GM23338 (cell line): ENCODE measurements at regions not wholly inside any gene's neighbourhood (a gene's known extent, or its start where the extent isn't known, plus 50 kb on each side); places are given as distances from the start of the nearest gene placed in this dataset.
"Not testable (repeated sequence)": the region's sequence is repeated elsewhere in the genome, so short reads cannot be mapped to it uniquely, and the experiment has no call there.

Source experiments
- ATAC-seq: fragments of 200-7000 bp; cut with Tn5 transposase; 3 replicates; pipeline ENCODE4 v1.9.1; 2020
- DNase-seq: peaks from one replicate; pipeline ENCODE4 v3.0.0-alpha.2; 2015; ENCODE audit warnings: low spot score
- H2AFZ ChIP-seq: fragments of 200-600 bp; sonication (generic); 2 replicates; pipeline ENCODE4 v1.8.0; 2016; ENCODE audit warnings: antibody characterized with exemption, mild to moderate bottlenecking, moderate library complexity
- H3F3A ChIP-seq: fragments of 200-600 bp; sonication (generic); replicated peaks from 2 replicates; pipeline ENCODE4 v1.8.0; 2017; ENCODE audit warnings: antibody characterized with exemption, mixed run types, low read depth
- H3K27ac ChIP-seq: fragments of 200-600 bp; sonication (generic); 2 replicates; pipeline ENCODE4 v1.6.1; 2016; ENCODE audit warnings: low read depth
- H3K27me3 ChIP-seq: fragments of 200-600 bp; sonication (generic); 2 replicates; pipeline ENCODE4 v1.8.0; 2016; ENCODE audit warnings: mild to moderate bottlenecking, mixed run types, moderate library complexity; ENCODE audit not compliant: insufficient read depth
- H3K36me3 ChIP-seq: fragments of 200-600 bp; sonication (generic); 2 replicates; pipeline ENCODE4 v1.8.0; 2016; ENCODE audit warnings: mild to moderate bottlenecking; ENCODE audit not compliant: insufficient read depth
- H3K4me1 ChIP-seq: fragments of 200-600 bp; sonication (generic); 2 replicates; pipeline ENCODE4 v1.8.0; 2016; ENCODE audit warnings: mild to moderate bottlenecking, moderate library complexity; ENCODE audit not compliant: insufficient read depth
- H3K4me2 ChIP-seq: fragments of 200-600 bp; sonication (generic); 2 replicates; pipeline ENCODE4 v1.7.1; 2017; ENCODE audit warnings: mixed run types
- H3K4me3 ChIP-seq: fragments of 200-600 bp; sonication (generic); 2 replicates; pipeline ENCODE4 v1.6.1; 2016; ENCODE audit warnings: mixed run types
- H3K79me2 ChIP-seq: fragments of 200-600 bp; sonication (generic); replicated peaks from 2 replicates; pipeline ENCODE4 v1.8.0; 2017; ENCODE audit warnings: mild to moderate bottlenecking; ENCODE audit not compliant: insufficient read depth
- H3K9me2 ChIP-seq: fragments of 200-600 bp; sonication (generic); 2 replicates; pipeline ENCODE4 v1.8.0; 2017; ENCODE audit not compliant: insufficient read depth
- H4K20me1 ChIP-seq: fragments of 200-600 bp; sonication (generic); replicated peaks from 2 replicates; pipeline ENCODE4 v1.8.0; 2017; ENCODE audit warnings: mild to moderate bottlenecking; ENCODE audit not compliant: insufficient read depth
- H3K27ac Mint-ChIP-seq: 2 replicates; pipeline ENCODE4 v1.8.0; 2020; ENCODE audit warnings: inconsistent platforms, mild to moderate bottlenecking, moderate library complexity, mixed read lengths
- H3K27me3 Mint-ChIP-seq: 3 replicates; pipeline ENCODE4 v1.8.0; 2022; ENCODE audit warnings: low read depth, mild to moderate bottlenecking, moderate library complexity, mixed read lengths, inconsistent platforms; ENCODE audit not compliant: insufficient read depth, poor library complexity
- H3K36me3 Mint-ChIP-seq: 3 replicates; pipeline ENCODE4 v1.8.0; 2021; ENCODE audit warnings: low read depth, mild to moderate bottlenecking, inconsistent platforms, moderate library complexity, mixed read lengths
- H3K4me1 Mint-ChIP-seq: 3 replicates; pipeline ENCODE4 v1.8.0; 2020; ENCODE audit warnings: mild to moderate bottlenecking, inconsistent platforms, mixed read lengths
- H3K4me3 Mint-ChIP-seq: 3 replicates; pipeline ENCODE4 v1.8.0; 2021; ENCODE audit warnings: moderate library complexity, mild to moderate bottlenecking, inconsistent platforms, mixed read lengths
- H3K9me3 Mint-ChIP-seq: 3 replicates; pipeline ENCODE4 v1.8.0; 2020; ENCODE audit warnings: moderate library complexity, mild to moderate bottlenecking, inconsistent platforms, mixed read lengths
- CREB1 ChIP-seq: fragments of 250-450 bp; sonication (Bioruptor Pico); IDR thresholded peaks from 2 replicates; pipeline ENCODE4 v1.5.0; 2020; ENCODE audit warnings: low read depth, mild to moderate bottlenecking, moderate library complexity
- EZH2 ChIP-seq: fragments of 200-600 bp; sonication (generic); IDR thresholded peaks from one replicate; pipeline ENCODE4 v1.8.0; 2017; ENCODE audit warnings: antibody characterized with exemption, mild to moderate bottlenecking, low read depth; ENCODE audit not compliant: unreplicated experiment
- JUNB ChIP-seq: IDR thresholded peaks from one replicate; pipeline ENCODE4 v1.6.1; 2016; ENCODE audit warnings: antibody characterized with exemption; ENCODE audit not compliant: unreplicated experiment
- NANOG ChIP-seq: IDR thresholded peaks from 2 replicates; pipeline ENCODE4 v1.6.1; 2016; ENCODE audit warnings: antibody characterized with exemption, borderline replicate concordance
- POLR2AphosphoS5 ChIP-seq: IDR thresholded peaks from 2 replicates; pipeline ENCODE4 v1.6.1; 2016; ENCODE audit warnings: antibody characterized with exemption, low read depth
- TF ChIP-seq, protein P1 (sequence below), 2 experiments: fragments of 200-600 bp in 1 of 2; sonication (generic) in 1 of 2; conservative IDR thresholded peaks; 2 replicates each; pipeline versions ENCODE4 v1.5.1 to v1.6.1; 2016 to 2017; ENCODE audit warnings: antibody characterized with exemption in 2 of 2, low read depth in 2 of 2, mild to moderate bottlenecking in 2 of 2, moderate library complexity in 1 of 2
- TF ChIP-seq, protein P2 (sequence below): fragments of 250-450 bp; sonication (Bioruptor Pico); IDR thresholded peaks from 2 replicates; pipeline ENCODE4 v1.5.0; 2020; ENCODE audit warnings: mild to moderate bottlenecking, moderate library complexity

DNA sequence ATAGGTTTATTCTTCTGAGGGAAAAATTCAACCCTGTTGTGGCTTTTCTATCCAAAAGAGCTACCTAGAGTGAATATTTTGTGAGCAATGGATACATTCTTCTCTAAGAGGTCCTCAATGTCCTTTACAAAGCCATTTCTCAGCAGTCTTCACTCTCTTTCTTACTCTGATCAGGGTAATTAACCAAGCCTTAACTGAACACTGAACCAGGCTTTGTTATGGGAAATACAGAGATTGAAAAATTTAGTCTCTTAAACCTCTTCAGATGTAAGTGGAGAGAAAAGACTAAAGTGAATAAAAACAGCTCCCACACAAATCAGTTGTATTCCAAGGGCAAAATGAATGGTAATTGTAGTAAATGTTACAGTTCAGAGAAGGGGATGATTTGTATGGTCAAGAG, 64.0 kb upstream of the XIST start:
- peaks cover 15% of the 10 kb centered on the region for H3K4me1 Mint-ChIP-seq
- TF ChIP-seq CREB1 (CRISPR knock-in tag) (no peak), EZH2 (no peak), NANOG (no peak; the same call in 1 of the 2 replicates), JUNB (no peak), POLR2AphosphoS5 (no peak)
- Histone ChIP-seq H3K4me3 (no peak overlapping the region), H3K4me2 (0 out of 2 replicates have a peak overlapping the region, but pooled peaks have one; percentile 1), H3K4me1 (peaks cover 25% of the 10 kb centered on the region), H3K27me3 (no peaks in the 10 kb centered on the region), H3K9me2 (no peaks in the 10 kb centered on the region), H3K27ac (peak overlapping the region; percentile 67), H2AFZ (no peak overlapping the region), H3K79me2 (no peaks in the 10 kb centered on the region), H4K20me1 (no peaks in the 10 kb centered on the region), H3F3A (no peaks in the 10 kb centered on the region), H3K36me3 (no peaks in the 10 kb centered on the region)
- no peak for DNase-seq
- H3K27me3 Mint-ChIP-seq = peaks cover 2% of the 10 kb centered on the region
- no peaks in the 10 kb centered on the region for H3K9me3 Mint-ChIP-seq
- H3K36me3 Mint-ChIP-seq = no peaks in the 10 kb centered on the region
- H3K4me3 Mint-ChIP-seq = peak overlapping the region; percentile 3; the same call in 1 of the 3 replicates
- H3K27ac Mint-ChIP-seq = peak overlapping the region; percentile 62; the same call in 1 of the 2 replicates
- ATAC-seq = peak; percentile 32; the same call in 1 of the 3 replicates

- H3K27me3 ChIP-seq, H3K27ac Mint-ChIP-seq, H3K36me3 ChIP-seq, H3K27ac ChIP-seq, H3K27me3 Mint-ChIP-seq, H4K20me1 ChIP-seq, ATAC-seq, H3F3A ChIP-seq, H3K4me2 ChIP-seq, H3K9me2 ChIP-seq, H3K79me2 ChIP-seq, H2AFZ ChIP-seq, H3K36me3 Mint-ChIP-seq, H3K9me3 Mint-ChIP-seq, DNase-seq, H3K4me3 Mint-ChIP-seq, H3K4me3 ChIP-seq: not testable (repeated sequence)
- peaks cover 25% of the 10 kb centered on the region for H3K4me1 ChIP-seq
- peaks cover 15% of the 10 kb centered on the region for H3K4me1 Mint-ChIP-seq
These were observed 62.3 kb upstream of the XIST start for GRCh38 chrX:73914792-73915191.

GRCh38 chrX:73913580-73913979, 61.1 kb upstream of the XIST start:
- Histone ChIP-seq H3K27me3 (no peaks in the 10 kb centered on the region), H4K20me1 (no peaks in the 10 kb centered on the region), H3F3A (no peaks in the 10 kb centered on the region), H3K4me1 (peaks cover 25% of the 10 kb centered on the region), H2AFZ (no peak overlapping the region), H3K4me3 (no peak overlapping the region), H3K79me2 (no peaks in the 10 kb centered on the region), H3K27ac (no peak overlapping the region), H3K9me2 (no peaks in the 10 kb centered on the region), H3K36me3 (no peaks in the 10 kb centered on the region), H3K4me2 (no peak overlapping the region)
- no peak for ATAC-seq
- H3K27ac Mint-ChIP-seq = no peak overlapping the region
- no peak overlapping the region for H3K4me3 Mint-ChIP-seq
- no peaks in the 10 kb centered on the region for H3K36me3 Mint-ChIP-seq
- H3K27me3 Mint-ChIP-seq = peaks cover 2% of the 10 kb centered on the region
- peaks cover 15% of the 10 kb centered on the region for H3K4me1 Mint-ChIP-seq
- DNase-seq = no peak
- H3K9me3 Mint-ChIP-seq = no peaks in the 10 kb centered on the region; the same call in 2 of the 3 replicates
- TF ChIP-seq, protein P1, sequence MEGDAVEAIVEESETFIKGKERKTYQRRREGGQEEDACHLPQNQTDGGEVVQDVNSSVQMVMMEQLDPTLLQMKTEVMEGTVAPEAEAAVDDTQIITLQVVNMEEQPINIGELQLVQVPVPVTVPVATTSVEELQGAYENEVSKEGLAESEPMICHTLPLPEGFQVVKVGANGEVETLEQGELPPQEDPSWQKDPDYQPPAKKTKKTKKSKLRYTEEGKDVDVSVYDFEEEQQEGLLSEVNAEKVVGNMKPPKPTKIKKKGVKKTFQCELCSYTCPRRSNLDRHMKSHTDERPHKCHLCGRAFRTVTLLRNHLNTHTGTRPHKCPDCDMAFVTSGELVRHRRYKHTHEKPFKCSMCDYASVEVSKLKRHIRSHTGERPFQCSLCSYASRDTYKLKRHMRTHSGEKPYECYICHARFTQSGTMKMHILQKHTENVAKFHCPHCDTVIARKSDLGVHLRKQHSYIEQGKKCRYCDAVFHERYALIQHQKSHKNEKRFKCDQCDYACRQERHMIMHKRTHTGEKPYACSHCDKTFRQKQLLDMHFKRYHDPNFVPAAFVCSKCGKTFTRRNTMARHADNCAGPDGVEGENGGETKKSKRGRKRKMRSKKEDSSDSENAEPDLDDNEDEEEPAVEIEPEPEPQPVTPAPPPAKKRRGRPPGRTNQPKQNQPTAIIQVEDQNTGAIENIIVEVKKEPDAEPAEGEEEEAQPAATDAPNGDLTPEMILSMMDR (conservative IDR thresholded peaks at IDR 0.05; ENCODE audit: low read depth in 2 of 2) = no peak
- TF ChIP-seq, protein P2, sequence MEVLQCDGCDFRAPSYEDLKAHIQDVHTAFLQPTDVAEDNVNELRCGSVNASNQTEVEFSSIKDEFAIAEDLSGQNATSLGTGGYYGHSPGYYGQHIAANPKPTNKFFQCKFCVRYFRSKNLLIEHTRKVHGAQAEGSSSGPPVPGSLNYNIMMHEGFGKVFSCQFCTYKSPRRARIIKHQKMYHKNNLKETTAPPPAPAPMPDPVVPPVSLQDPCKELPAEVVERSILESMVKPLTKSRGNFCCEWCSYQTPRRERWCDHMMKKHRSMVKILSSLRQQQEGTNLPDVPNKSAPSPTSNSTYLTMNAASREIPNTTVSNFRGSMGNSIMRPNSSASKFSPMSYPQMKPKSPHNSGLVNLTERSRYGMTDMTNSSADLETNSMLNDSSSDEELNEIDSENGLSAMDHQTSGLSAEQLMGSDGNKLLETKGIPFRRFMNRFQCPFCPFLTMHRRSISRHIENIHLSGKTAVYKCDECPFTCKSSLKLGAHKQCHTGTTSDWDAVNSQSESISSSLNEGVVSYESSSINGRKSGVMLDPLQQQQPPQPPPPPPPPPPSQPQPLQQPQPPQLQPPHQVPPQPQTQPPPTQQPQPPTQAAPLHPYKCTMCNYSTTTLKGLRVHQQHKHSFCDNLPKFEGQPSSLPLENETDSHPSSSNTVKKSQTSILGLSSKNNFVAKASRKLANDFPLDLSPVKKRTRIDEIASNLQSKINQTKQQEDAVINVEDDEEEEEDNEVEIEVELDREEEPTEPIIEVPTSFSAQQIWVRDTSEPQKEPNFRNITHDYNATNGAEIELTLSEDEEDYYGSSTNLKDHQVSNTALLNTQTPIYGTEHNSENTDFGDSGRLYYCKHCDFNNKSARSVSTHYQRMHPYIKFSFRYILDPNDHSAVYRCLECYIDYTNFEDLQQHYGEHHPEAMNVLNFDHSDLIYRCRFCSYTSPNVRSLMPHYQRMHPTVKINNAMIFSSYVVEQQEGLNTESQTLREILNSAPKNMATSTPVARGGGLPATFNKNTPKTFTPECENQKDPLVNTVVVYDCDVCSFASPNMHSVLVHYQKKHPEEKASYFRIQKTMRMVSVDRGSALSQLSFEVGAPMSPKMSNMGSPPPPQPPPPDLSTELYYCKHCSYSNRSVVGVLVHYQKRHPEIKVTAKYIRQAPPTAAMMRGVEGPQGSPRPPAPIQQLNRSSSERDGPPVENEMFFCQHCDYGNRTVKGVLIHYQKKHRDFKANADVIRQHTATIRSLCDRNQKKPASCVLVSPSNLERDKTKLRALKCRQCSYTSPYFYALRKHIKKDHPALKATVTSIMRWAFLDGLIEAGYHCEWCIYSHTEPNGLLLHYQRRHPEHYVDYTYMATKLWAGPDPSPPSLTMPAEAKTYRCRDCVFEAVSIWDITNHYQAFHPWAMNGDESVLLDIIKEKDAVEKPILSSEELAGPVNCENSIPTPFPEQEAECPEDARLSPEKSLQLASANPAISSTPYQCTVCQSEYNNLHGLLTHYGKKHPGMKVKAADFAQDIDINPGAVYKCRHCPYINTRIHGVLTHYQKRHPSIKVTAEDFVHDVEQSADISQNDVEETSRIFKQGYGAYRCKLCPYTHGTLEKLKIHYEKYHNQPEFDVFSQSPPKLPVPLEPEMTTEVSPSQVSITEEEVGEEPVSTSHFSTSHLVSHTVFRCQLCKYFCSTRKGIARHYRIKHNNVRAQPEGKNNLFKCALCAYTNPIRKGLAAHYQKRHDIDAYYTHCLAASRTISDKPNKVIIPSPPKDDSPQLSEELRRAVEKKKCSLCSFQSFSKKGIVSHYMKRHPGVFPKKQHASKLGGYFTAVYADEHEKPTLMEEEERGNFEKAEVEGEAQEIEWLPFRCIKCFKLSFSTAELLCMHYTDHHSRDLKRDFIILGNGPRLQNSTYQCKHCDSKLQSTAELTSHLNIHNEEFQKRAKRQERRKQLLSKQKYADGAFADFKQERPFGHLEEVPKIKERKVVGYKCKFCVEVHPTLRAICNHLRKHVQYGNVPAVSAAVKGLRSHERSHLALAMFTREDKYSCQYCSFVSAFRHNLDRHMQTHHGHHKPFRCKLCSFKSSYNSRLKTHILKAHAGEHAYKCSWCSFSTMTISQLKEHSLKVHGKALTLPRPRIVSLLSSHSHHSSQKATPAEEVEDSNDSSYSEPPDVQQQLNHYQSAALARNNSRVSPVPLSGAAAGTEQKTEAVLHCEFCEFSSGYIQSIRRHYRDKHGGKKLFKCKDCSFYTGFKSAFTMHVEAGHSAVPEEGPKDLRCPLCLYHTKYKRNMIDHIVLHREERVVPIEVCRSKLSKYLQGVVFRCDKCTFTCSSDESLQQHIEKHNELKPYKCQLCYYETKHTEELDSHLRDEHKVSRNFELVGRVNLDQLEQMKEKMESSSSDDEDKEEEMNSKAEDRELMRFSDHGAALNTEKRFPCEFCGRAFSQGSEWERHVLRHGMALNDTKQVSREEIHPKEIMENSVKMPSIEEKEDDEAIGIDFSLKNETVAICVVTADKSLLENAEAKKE (CRISPR knock-in tag) = no peak
